Spinal cord (tissue), 10 donors: ENCODE measurements at regions not wholly inside any gene's neighbourhood (a gene's known extent, or its start where the extent isn't known, plus 50 kb on each side); places are given as distances from the start of the nearest gene placed in this dataset. TPM values are rescaled to one million over a fixed set of nuclear protein-coding genes. Genes with fewer than 3 reads are reported as not detected.

Experiments
- DNase-seq, 6 donors: peaks; one replicate each; pipeline versions ENCODE4 v3.0.0 to v3.0.0-alpha.2; 2013 to 2015; ENCODE audit warnings: low spot score in 6 of 6, low read depth in 4 of 6
- H3K27ac ChIP-seq: one replicate; pipeline ENCODE4 v1.5.1; 2013; ENCODE audit warnings: low read depth, low read length, control low read depth
- H3K27me3 ChIP-seq: one replicate; pipeline ENCODE4 v1.6.1; 2013; ENCODE audit warnings: low read length; ENCODE audit not compliant: control insufficient read depth, insufficient read depth
- H3K36me3 ChIP-seq: one replicate; pipeline ENCODE4 v1.6.1; 2013; ENCODE audit warnings: low read length; ENCODE audit not compliant: control insufficient read depth, insufficient read depth
- H3K4me1 ChIP-seq: one replicate; pipeline ENCODE4 v1.6.1; 2013; ENCODE audit warnings: low read length; ENCODE audit not compliant: control insufficient read depth, insufficient read depth
- H3K4me3 ChIP-seq: one replicate; pipeline ENCODE4 v1.5.1; 2013; ENCODE audit warnings: low read depth, low read length, control low read depth
- H3K9me3 ChIP-seq: one replicate; pipeline ENCODE4 v1.6.1; 2013; ENCODE audit warnings: low read length; ENCODE audit not compliant: control insufficient read depth, insufficient read depth
- WGBS: methylation state at CpG from one replicate; pipeline ENCODE4 v1.1.5; 2013; ENCODE audit warnings: missing lambda C conversion rate; ENCODE audit not compliant: insufficient coverage; 5-methylcytosine and 5-hydroxymethylcytosine counted together
- small RNA-seq: library from RNA; depleted of rRNA; stranded (forward); fragments of <200 nt; gene quantifications from one replicate; pipeline ENCODE3, GENCODE V24; 2014; ENCODE audit warnings: low replicate concordance
- donor health status: healthy.

GRCh38 chr1:201774983-201775344, 54.0 kb upstream of the IPO9 start:
- Histone ChIP-seq H3K9me3 (no peaks in the 10 kb centered on the region), H3K27ac (no peak overlapping the region), H3K4me1 (peaks cover 11% of the 10 kb centered on the region), H3K27me3 (no peaks in the 10 kb centered on the region), H3K36me3 (no peaks in the 10 kb centered on the region), H3K4me3 (no peak overlapping the region)
- WGBS, result 83% methylated on average over 1 of the region's 1 CpG
- no peak for DNase-seq

- H3K27ac ChIP-seq, result no peak overlapping the region
- H3K36me3 ChIP-seq, result peaks cover 1% of the 10 kb centered on the region
- WGBS, result 73% methylated on average over 1 of the region's 3 CpGs
- H3K4me1 ChIP-seq, result peaks cover 10% of the 10 kb centered on the region
- H3K9me3 ChIP-seq, result no peaks in the 10 kb centered on the region
- no peaks in the 10 kb centered on the region for H3K27me3 ChIP-seq
- no peak for DNase-seq
- H3K4me3 ChIP-seq, result no peak overlapping the region
Observed at GRCh38 chr1:201775380-201775779, 53.6 kb upstream of the IPO9 start.

GRCh38 chr1:201778279-201779065, 50.5 kb upstream of the IPO9 start:
- peaks cover 24% of the 10 kb centered on the region for H3K36me3 ChIP-seq
- H3K4me3 ChIP-seq, result no peak overlapping the region
- WGBS, result 80% methylated on average over 1 of the region's 5 CpGs
- DNase-seq, result no peak
- H3K4me1 ChIP-seq, result peaks cover 3% of the 10 kb centered on the region
- no peaks in the 10 kb centered on the region for H3K9me3 ChIP-seq
- no peaks in the 10 kb centered on the region for H3K27me3 ChIP-seq
- no peak overlapping the region for H3K27ac ChIP-seq

Small RNA genes lying in the stretch of these regions (small RNA-seq; reads per million reads assigned to genes)
- not detected for gene MIR5191
- gene RNU6-501P, result not detected
